Chondrocyte (in vitro differentiated cells): ENCODE measurements at regions not wholly inside any gene's neighbourhood (a gene's known extent, or its start where the extent isn't known, plus 50 kb on each side); places are given as distances from the start of the nearest gene placed in this dataset.

ENCODE experiments used
- DNase-seq: peaks from one replicate; pipeline ENCODE4 v3.0.0; 2021; ENCODE audit warnings: mixed read lengths, low spot score
- H3K27ac Mint-ChIP-seq: one replicate; pipeline ENCODE4 v1.8.0; 2021; ENCODE audit warnings: mild to moderate bottlenecking, moderate library complexity, mixed read lengths; ENCODE audit not compliant: unreplicated experiment
- H3K27me3 Mint-ChIP-seq: 2 replicates; pipeline ENCODE4 v1.8.0; 2021; ENCODE audit warnings: low read depth, mixed read lengths
- H3K36me3 Mint-ChIP-seq: 2 replicates; pipeline ENCODE4 v1.8.0; 2021; ENCODE audit warnings: low read depth, mixed read lengths
- H3K4me1 Mint-ChIP-seq: 2 replicates; pipeline ENCODE4 v1.8.0; 2021; ENCODE audit warnings: low read depth, mild to moderate bottlenecking, mixed read lengths
- H3K4me3 Mint-ChIP-seq: one replicate; pipeline ENCODE4 v1.8.0; 2021; ENCODE audit warnings: mild to moderate bottlenecking, moderate library complexity, mixed read lengths; ENCODE audit not compliant: unreplicated experiment
- H3K9me3 Mint-ChIP-seq: 2 replicates; pipeline ENCODE4 v1.8.0; 2021; ENCODE audit warnings: low read depth, mixed read lengths
- CTCF ChIP-seq: fragments of 200-600 bp; sonication (generic); IDR thresholded peaks from 2 replicates; pipeline ENCODE4 v1.5.0; 2021; ENCODE audit warnings: antibody characterized with exemption, mild to moderate bottlenecking, moderate library complexity

- no peaks in the 10 kb centered on the region for H3K27me3 Mint-ChIP-seq
- H3K9me3 Mint-ChIP-seq: no peaks in the 10 kb centered on the region
- no peak for TF ChIP-seq CTCF
- H3K27ac Mint-ChIP-seq: no peak overlapping the region
- DNase-seq: no peak
- no peaks in the 10 kb centered on the region for H3K36me3 Mint-ChIP-seq
- no peak overlapping the region for H3K4me3 Mint-ChIP-seq
- H3K4me1 Mint-ChIP-seq: peaks cover 63% of the 10 kb centered on the region
Measured at GRCh38 chr6:56799989-56800388, 154.9 kb upstream of the BEND6 start.

- DNase-seq: no peak
- H3K27me3 Mint-ChIP-seq: no peaks in the 10 kb centered on the region
- H3K4me3 Mint-ChIP-seq: no peak overlapping the region
- TF ChIP-seq CTCF: no peak
- peak overlapping the region; percentile 45 for H3K27ac Mint-ChIP-seq
- no peaks in the 10 kb centered on the region for H3K36me3 Mint-ChIP-seq
- peaks cover 60% of the 10 kb centered on the region for H3K4me1 Mint-ChIP-seq
- no peaks in the 10 kb centered on the region for H3K9me3 Mint-ChIP-seq
Measured at GRCh38 chr6:56798163-56798562, 155.5 kb upstream of the DST start.

- H3K9me3 Mint-ChIP-seq: no peaks in the 10 kb centered on the region
- no peaks in the 10 kb centered on the region for H3K27me3 Mint-ChIP-seq
- DNase-seq: no peak
- H3K27ac Mint-ChIP-seq: peak overlapping the region; percentile 70
- no peak overlapping the region for H3K4me3 Mint-ChIP-seq
- H3K36me3 Mint-ChIP-seq: no peaks in the 10 kb centered on the region
- TF ChIP-seq CTCF: no peak
- peaks cover 54% of the 10 kb centered on the region for H3K4me1 Mint-ChIP-seq
Measured at GRCh38 chr6:56796196-56796532, 153.5 kb upstream of the DST start.

- H3K4me3 Mint-ChIP-seq: no peak overlapping the region
- no peaks in the 10 kb centered on the region for H3K36me3 Mint-ChIP-seq
- no peaks in the 10 kb centered on the region for H3K9me3 Mint-ChIP-seq
- peak overlapping the region; percentile 70 for H3K27ac Mint-ChIP-seq
- H3K27me3 Mint-ChIP-seq: no peaks in the 10 kb centered on the region
- no peak for DNase-seq
- H3K4me1 Mint-ChIP-seq: peaks cover 56% of the 10 kb centered on the region
- no peak for TF ChIP-seq CTCF
Measured at GRCh38 chr6:56795466-56796195, 152.9 kb upstream of the DST start.

GRCh38 chr6:56794421-56794820 lies 151.7 kb upstream of the DST start:
- H3K4me3 Mint-ChIP-seq: no peak overlapping the region
- H3K27me3 Mint-ChIP-seq: no peaks in the 10 kb centered on the region
- no peaks in the 10 kb centered on the region for H3K9me3 Mint-ChIP-seq
- no peak for DNase-seq
- TF ChIP-seq CTCF: no peak
- peaks cover 68% of the 10 kb centered on the region for H3K4me1 Mint-ChIP-seq
- H3K27ac Mint-ChIP-seq: peak overlapping the region; percentile 24
- no peaks in the 10 kb centered on the region for H3K36me3 Mint-ChIP-seq
